Activated T-helper 2 cell treated with anti-CD3 and anti-CD28 coated beads, Interferon-gamma antibody, Interleukin-2, Interleukin-4, amounts not matched to agents 10 μg/mL and 5 μg/mL and 100 μg/mL, durations not matched to agents 14 hours and 24 hours and 36 hours (primary cell): ENCODE measurements at regions not wholly inside any gene's neighbourhood (a gene's known extent, or its start where the extent isn't known, plus 50 kb on each side); places are given as distances from the start of the nearest gene placed in this dataset.

Source experiments
- DNase-seq: peaks from one replicate; pipeline ENCODE4 v3.0.0; 2021; ENCODE audit warnings: low spot score
- H3K27ac Mint-ChIP-seq: one replicate; pipeline ENCODE4 v1.8.0; 2021; ENCODE audit warnings: mixed read lengths
- H3K27me3 Mint-ChIP-seq: one replicate; pipeline ENCODE4 v1.8.0; 2021; ENCODE audit warnings: low read depth, mixed read lengths
- H3K36me3 Mint-ChIP-seq: one replicate; pipeline ENCODE4 v1.8.0; 2021; ENCODE audit warnings: low read depth, mixed read lengths
- H3K4me1 Mint-ChIP-seq: one replicate; pipeline ENCODE4 v1.8.0; 2021; ENCODE audit warnings: low read depth, mixed read lengths
- H3K4me3 Mint-ChIP-seq: one replicate; pipeline ENCODE4 v1.8.0; 2021; ENCODE audit warnings: low read depth, mild to moderate bottlenecking, moderate library complexity, mixed read lengths
- H3K9me3 Mint-ChIP-seq: one replicate; pipeline ENCODE4 v1.8.0; 2021; ENCODE audit warnings: mixed read lengths
- intact Hi-C: fragments of 100-400 bp; cut with micrococcal nuclease; formaldehyde crosslinking; loops from one replicate; pipeline ENCODE4 v1.15.1; 2023

- no peaks in the 10 kb centered on the region for H3K36me3 Mint-ChIP-seq
- DNase-seq = no peak
- H3K4me3 Mint-ChIP-seq = no peak overlapping the region
- H3K27me3 Mint-ChIP-seq = peaks cover 14% of the 10 kb centered on the region
- no peaks in the 10 kb centered on the region for H3K9me3 Mint-ChIP-seq
- no peak overlapping the region for H3K27ac Mint-ChIP-seq
- intact Hi-C loops = no loop called here
- H3K4me1 Mint-ChIP-seq = peaks cover 5% of the 10 kb centered on the region
Measured at GRCh38 chr6:44678252-44678935, 290.9 kb downstream of the CDC5L start.

- no peak for DNase-seq
- Mint-ChIP-seq H3K27ac (no peak overlapping the region), H3K4me3 (no peak overlapping the region), H3K4me1 (peaks cover 5% of the 10 kb centered on the region), H3K27me3 (peaks cover 7% of the 10 kb centered on the region), H3K36me3 (no peaks in the 10 kb centered on the region), H3K9me3 (no peaks in the 10 kb centered on the region)
- intact Hi-C loops = no loop called here
Measured at GRCh38 chr6:44679438-44680201, 292.1 kb downstream of the CDC5L start.

GRCh38 chr6:44680202-44680720 lies 292.8 kb downstream of the CDC5L start:
- no peaks in the 10 kb centered on the region for H3K36me3 Mint-ChIP-seq
- H3K4me1 Mint-ChIP-seq = peaks cover 5% of the 10 kb centered on the region
- H3K27ac Mint-ChIP-seq = no peak overlapping the region
- intact Hi-C loops = no loop called here
- no peak overlapping the region for H3K4me3 Mint-ChIP-seq
- DNase-seq = no peak
- peaks cover 3% of the 10 kb centered on the region for H3K27me3 Mint-ChIP-seq
- no peaks in the 10 kb centered on the region for H3K9me3 Mint-ChIP-seq

- DNase-seq = no peak
- peaks cover 1% of the 10 kb centered on the region for H3K27me3 Mint-ChIP-seq
- peaks cover 3% of the 10 kb centered on the region for H3K9me3 Mint-ChIP-seq
- no peaks in the 10 kb centered on the region for H3K36me3 Mint-ChIP-seq
- no peak overlapping the region for H3K27ac Mint-ChIP-seq
- H3K4me1 Mint-ChIP-seq = peaks cover 5% of the 10 kb centered on the region
- no peak overlapping the region for H3K4me3 Mint-ChIP-seq
- intact Hi-C loops = no loop called here
Measured at GRCh38 chr6:44681761-44682160, 294.3 kb downstream of the CDC5L start.

- DNase-seq = no peak
Measured at GRCh38 chr6:44682280-44682679, 294.8 kb downstream of the CDC5L start.

GRCh38 chr6:44682987-44683779 lies 295.7 kb downstream of the CDC5L start:
- intact Hi-C loops = no loop called here
- peaks cover 1% of the 10 kb centered on the region for H3K27me3 Mint-ChIP-seq
- no peak overlapping the region for H3K4me3 Mint-ChIP-seq
- H3K9me3 Mint-ChIP-seq = peaks cover 13% of the 10 kb centered on the region
- H3K27ac Mint-ChIP-seq = no peak overlapping the region
- no peaks in the 10 kb centered on the region for H3K36me3 Mint-ChIP-seq
- no peak for DNase-seq
- peaks cover 5% of the 10 kb centered on the region for H3K4me1 Mint-ChIP-seq

More at GRCh38 chr6:44682280-44682679, 294.8 kb downstream of the CDC5L start:
- intact Hi-C loops = no loop called here
- H3K4me3 Mint-ChIP-seq = no peak overlapping the region
- peaks cover 5% of the 10 kb centered on the region for H3K4me1 Mint-ChIP-seq
- peaks cover 8% of the 10 kb centered on the region for H3K9me3 Mint-ChIP-seq
- no peak overlapping the region for H3K27ac Mint-ChIP-seq
- no peaks in the 10 kb centered on the region for H3K36me3 Mint-ChIP-seq
- H3K27me3 Mint-ChIP-seq = peaks cover 1% of the 10 kb centered on the region

GRCh38 chr6:44685213-44685612 lies 297.7 kb downstream of the CDC5L start:
- H3K4me1 Mint-ChIP-seq = peaks cover 3% of the 10 kb centered on the region
- no peak overlapping the region for H3K4me3 Mint-ChIP-seq
- H3K9me3 Mint-ChIP-seq = peaks cover 26% of the 10 kb centered on the region
- intact Hi-C loops = no loop called here
- no peaks in the 10 kb centered on the region for H3K36me3 Mint-ChIP-seq
- no peak overlapping the region for H3K27ac Mint-ChIP-seq
- DNase-seq = no peak
- peaks cover 1% of the 10 kb centered on the region for H3K27me3 Mint-ChIP-seq

- intact Hi-C loops = no loop called here
- Mint-ChIP-seq H3K4me3 (no peak overlapping the region), H3K36me3 (no peaks in the 10 kb centered on the region), H3K27me3 (no peaks in the 10 kb centered on the region), H3K9me3 (no peaks in the 10 kb centered on the region), H3K27ac (no peak overlapping the region), H3K4me1 (peaks cover under 1% of the 10 kb centered on the region)
- DNase-seq = no peak
Measured at GRCh38 chr6:44696099-44696498, 308.6 kb downstream of the CDC5L start.

GRCh38 chr6:44696686-44697085 lies 309.2 kb downstream of the CDC5L start:
- no peaks in the 10 kb centered on the region for H3K27me3 Mint-ChIP-seq
- H3K4me1 Mint-ChIP-seq = peaks cover 6% of the 10 kb centered on the region
- intact Hi-C loops = no loop called here
- no peak overlapping the region for H3K27ac Mint-ChIP-seq
- H3K4me3 Mint-ChIP-seq = no peak overlapping the region
- no peak for DNase-seq
- H3K36me3 Mint-ChIP-seq = no peaks in the 10 kb centered on the region
- H3K9me3 Mint-ChIP-seq = no peaks in the 10 kb centered on the region

GRCh38 chr6:44697327-44697726 lies 309.8 kb downstream of the CDC5L start:
- Mint-ChIP-seq H3K27me3 (no peaks in the 10 kb centered on the region), H3K9me3 (no peaks in the 10 kb centered on the region), H3K4me3 (no peak overlapping the region), H3K4me1 (peaks cover 7% of the 10 kb centered on the region), H3K27ac (no peak overlapping the region), H3K36me3 (no peaks in the 10 kb centered on the region)
- DNase-seq = no peak
- intact Hi-C loops = no loop called here

GRCh38 chr6:44698602-44699001 lies 311.1 kb downstream of the CDC5L start:
- no peak overlapping the region for H3K4me3 Mint-ChIP-seq
- intact Hi-C loops = no loop called here
- no peaks in the 10 kb centered on the region for H3K27me3 Mint-ChIP-seq
- DNase-seq = no peak
- H3K27ac Mint-ChIP-seq = no peak overlapping the region
- no peaks in the 10 kb centered on the region for H3K36me3 Mint-ChIP-seq
- H3K4me1 Mint-ChIP-seq = peaks cover 13% of the 10 kb centered on the region
- no peaks in the 10 kb centered on the region for H3K9me3 Mint-ChIP-seq

- Mint-ChIP-seq H3K4me1 (peaks cover 18% of the 10 kb centered on the region), H3K4me3 (no peak overlapping the region), H3K36me3 (no peaks in the 10 kb centered on the region), H3K27me3 (no peaks in the 10 kb centered on the region), H3K27ac (no peak overlapping the region), H3K9me3 (no peaks in the 10 kb centered on the region)
- no peak for DNase-seq
- intact Hi-C loops = no loop called here
Measured at GRCh38 chr6:44699082-44699481, 311.6 kb downstream of the CDC5L start.
